Stimulated activated CD8-positive, alpha-beta memory T cell treated with anti-CD3 and anti-CD28 coated beads, Interleukin-12 subunit alpha, Interleukin-12 subunit beta, amount 100 ng/mL, for 1 hour (primary cell): ENCODE measurements at regions not wholly inside any gene's neighbourhood (a gene's known extent, or its start where the extent isn't known, plus 50 kb on each side); places are given as distances from the start of the nearest gene placed in this dataset.
"Not testable (repeated sequence)": the region's sequence is repeated elsewhere in the genome, so short reads cannot be mapped to it uniquely, and the experiment has no call there.

Experiments
- DNase-seq: peaks from one replicate; pipeline ENCODE4 v3.0.0-alpha.2; 2020; ENCODE audit warnings: low read depth

- DNase-seq, result no peak
Measured at GRCh38 chr17:71546419-71546818, 574.4 kb upstream of the SOX9 start.

- DNase-seq, result no peak
Measured at GRCh38 chr17:71547904-71548303, 572.9 kb upstream of the SOX9 start.

- DNase-seq, result no peak
Measured at GRCh38 chr17:71548540-71549190, 572.2 kb upstream of the SOX9 start.

GRCh38 chr17:71550675-71551074 lies 570.1 kb upstream of the SOX9 start:
- no peak for DNase-seq

GRCh38 chr17:71553381-71553780 lies 567.4 kb upstream of the SOX9 start:
- no peak for DNase-seq

GRCh38 chr17:71558901-71559300 lies 561.9 kb upstream of the SOX9 start:
- no peak for DNase-seq

GRCh38 chr17:71572343-71572742 lies 548.5 kb upstream of the SOX9 start:
- no peak for DNase-seq

GRCh38 chr17:71578446-71578845 lies 542.4 kb upstream of the SOX9 start:
- DNase-seq, result no peak

GRCh38 chr17:71580220-71580619 lies 540.6 kb upstream of the SOX9 start:
- DNase-seq, result no peak

GRCh38 chr17:71585540-71585939 lies 535.3 kb upstream of the SOX9 start:
- DNase-seq, result no peak

- DNase-seq, result no peak
Measured at GRCh38 chr17:71592431-71592830, 528.4 kb upstream of the SOX9 start.

GRCh38 chr17:71593078-71593477 lies 527.7 kb upstream of the SOX9 start:
- DNase-seq, result no peak

GRCh38 chr17:71599583-71599982 lies 521.2 kb upstream of the SOX9 start:
- DNase-seq, result not testable (repeated sequence)

- DNase-seq, result no peak
Measured at GRCh38 chr17:71600137-71600789, 520.6 kb upstream of the SOX9 start.

- no peak for DNase-seq
Measured at GRCh38 chr17:71601894-71602504, 518.8 kb upstream of the SOX9 start.

- DNase-seq, result no peak
Measured at GRCh38 chr17:71613996-71614395, 506.8 kb upstream of the SOX9 start.

- DNase-seq, result no peak
Measured at GRCh38 chr17:71615820-71616219, 505.0 kb upstream of the SOX9 start.

- DNase-seq, result not testable (repeated sequence)
Measured at GRCh38 chr17:71617767-71618166, 503.1 kb upstream of the SOX9 start.

- DNase-seq, result no peak
Measured at GRCh38 chr17:71625330-71625729, 495.5 kb upstream of the SOX9 start.

GRCh38 chr17:71628306-71628705 lies 492.5 kb upstream of the SOX9 start:
- DNase-seq, result no peak

- DNase-seq, result no peak
Measured at GRCh38 chr17:71631483-71631882, 489.3 kb upstream of the SOX9 start.

- DNase-seq, result no peak
Measured at GRCh38 chr17:71632328-71632727, 488.5 kb upstream of the SOX9 start.

GRCh38 chr17:71633391-71633849 lies 487.4 kb upstream of the SOX9 start:
- no peak for DNase-seq
